Astrocyte of the spinal cord (primary cell): ENCODE measurements at regions not wholly inside any gene's neighbourhood (a gene's known extent, or its start where the extent isn't known, plus 50 kb on each side); places are given as distances from the start of the nearest gene placed in this dataset.

Source experiments
- DNase-seq: peaks from one replicate; pipeline ENCODE4 v3.0.0; 2011; ENCODE audit warnings: low read depth, low spot score
- H3K4me3 ChIP-seq: 2 replicates; pipeline ENCODE4 v1.5.1; 2011; ENCODE audit warnings: low read depth, mild to moderate bottlenecking, low read length, moderate library complexity
- in situ Hi-C: cut with HindIII; loops from 2 replicates; pipeline ENCODE4 v1.10.0; 2017; ENCODE audit warnings: low sequenced_read_pairs
- TF ChIP-seq, protein P1 (sequence below): IDR thresholded peaks from 2 replicates; pipeline ENCODE4 v1.5.1; 2012; ENCODE audit warnings: low read depth, mild to moderate bottlenecking, low read length, inconsistent platforms

DNA sequence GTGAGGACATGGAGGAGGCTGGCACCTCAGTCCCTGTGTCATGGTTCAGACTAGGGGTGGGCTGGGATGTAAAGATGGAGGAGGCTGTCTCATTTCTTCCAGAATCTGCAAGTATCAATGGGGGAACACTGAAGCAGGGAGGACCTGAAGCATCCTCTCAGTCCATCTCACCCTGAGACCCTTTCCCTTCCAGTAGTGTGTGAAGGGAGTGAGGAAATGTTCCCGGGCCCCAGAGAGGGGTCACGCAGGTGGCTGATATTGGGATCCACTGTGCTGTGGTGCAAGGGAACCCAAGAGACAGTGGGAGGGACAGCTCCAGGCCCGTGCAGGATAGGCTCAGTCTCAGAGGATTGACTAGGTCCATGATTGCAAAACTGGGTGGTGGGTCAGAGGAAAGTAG, 72.2 kb upstream of the ADPGK start:
- in situ Hi-C loops: no loop called here
- TF ChIP-seq, protein P1, sequence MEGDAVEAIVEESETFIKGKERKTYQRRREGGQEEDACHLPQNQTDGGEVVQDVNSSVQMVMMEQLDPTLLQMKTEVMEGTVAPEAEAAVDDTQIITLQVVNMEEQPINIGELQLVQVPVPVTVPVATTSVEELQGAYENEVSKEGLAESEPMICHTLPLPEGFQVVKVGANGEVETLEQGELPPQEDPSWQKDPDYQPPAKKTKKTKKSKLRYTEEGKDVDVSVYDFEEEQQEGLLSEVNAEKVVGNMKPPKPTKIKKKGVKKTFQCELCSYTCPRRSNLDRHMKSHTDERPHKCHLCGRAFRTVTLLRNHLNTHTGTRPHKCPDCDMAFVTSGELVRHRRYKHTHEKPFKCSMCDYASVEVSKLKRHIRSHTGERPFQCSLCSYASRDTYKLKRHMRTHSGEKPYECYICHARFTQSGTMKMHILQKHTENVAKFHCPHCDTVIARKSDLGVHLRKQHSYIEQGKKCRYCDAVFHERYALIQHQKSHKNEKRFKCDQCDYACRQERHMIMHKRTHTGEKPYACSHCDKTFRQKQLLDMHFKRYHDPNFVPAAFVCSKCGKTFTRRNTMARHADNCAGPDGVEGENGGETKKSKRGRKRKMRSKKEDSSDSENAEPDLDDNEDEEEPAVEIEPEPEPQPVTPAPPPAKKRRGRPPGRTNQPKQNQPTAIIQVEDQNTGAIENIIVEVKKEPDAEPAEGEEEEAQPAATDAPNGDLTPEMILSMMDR: no peak
- H3K4me3 ChIP-seq: no peak overlapping the region
- no peak for DNase-seq

DNA sequence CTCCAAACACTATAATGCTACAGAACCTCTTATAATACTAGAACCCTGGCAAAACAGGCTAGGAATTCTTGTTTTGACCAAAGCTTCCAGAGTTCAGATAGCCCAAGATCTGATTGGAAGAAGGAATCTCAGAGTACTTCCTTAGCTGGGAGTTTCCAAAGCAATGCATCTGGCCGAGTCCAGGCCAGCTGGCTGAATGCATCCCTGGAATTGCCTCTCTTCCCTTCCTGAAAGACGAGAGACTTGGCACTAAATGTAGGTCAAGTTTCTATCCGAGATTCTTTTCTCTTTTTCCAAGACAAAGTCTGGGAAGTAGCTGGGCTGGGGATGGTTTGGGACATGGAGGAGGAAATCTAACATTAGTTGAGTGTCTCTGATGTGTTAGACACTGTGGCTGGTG, 68.7 kb upstream of the ADPGK start:
- TF ChIP-seq, protein P1: no peak
- no peak for DNase-seq
- in situ Hi-C loops: no loop called here
- H3K4me3 ChIP-seq: no peak overlapping the region

DNA sequence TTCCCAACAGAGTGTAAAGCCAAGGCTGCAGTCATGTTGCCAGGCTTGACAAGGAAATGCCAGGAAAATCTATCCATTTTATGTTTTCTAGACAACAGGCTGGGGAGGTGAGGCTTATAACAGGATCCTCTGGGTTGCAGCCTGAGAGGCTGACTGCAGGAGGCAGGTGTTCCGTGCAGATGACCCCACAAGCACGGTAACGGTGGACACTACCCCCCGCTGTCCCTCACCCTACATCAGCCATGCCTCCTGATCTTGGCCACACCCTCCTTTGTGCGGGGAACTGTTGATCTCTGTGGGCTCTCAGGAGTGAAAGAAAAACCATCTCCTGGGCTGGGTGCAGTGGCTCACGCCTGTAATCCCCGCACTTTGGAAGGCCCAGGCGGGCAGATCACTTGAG, 68.0 kb upstream of the ADPGK start:
- H3K4me3 ChIP-seq: no peak overlapping the region
- TF ChIP-seq, protein P1: no peak
- in situ Hi-C loops: no loop called here
- DNase-seq: no peak

DNA sequence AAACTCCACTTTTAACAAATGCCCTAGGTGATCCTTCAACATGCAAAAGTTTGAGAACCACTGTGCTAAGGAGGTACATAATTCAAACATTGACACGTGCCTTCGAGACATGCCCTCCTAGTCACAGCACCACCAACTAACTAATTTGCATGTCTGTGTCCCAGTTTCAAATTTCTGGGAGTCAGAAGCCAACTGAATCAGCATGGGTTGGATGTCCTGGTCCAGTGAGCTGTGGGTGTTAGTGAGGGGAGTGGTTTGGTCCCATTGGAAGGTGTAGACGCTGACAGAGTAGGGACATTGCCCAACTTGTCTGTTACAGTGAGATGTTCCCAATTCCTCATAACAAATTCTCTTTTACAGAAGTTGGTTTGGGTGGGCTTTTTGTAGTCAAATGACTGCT, 67.3 kb upstream of the ADPGK start:
- in situ Hi-C loops: no loop called here
- H3K4me3 ChIP-seq: no peak overlapping the region
- no peak for DNase-seq
- TF ChIP-seq, protein P1: no peak

DNA sequence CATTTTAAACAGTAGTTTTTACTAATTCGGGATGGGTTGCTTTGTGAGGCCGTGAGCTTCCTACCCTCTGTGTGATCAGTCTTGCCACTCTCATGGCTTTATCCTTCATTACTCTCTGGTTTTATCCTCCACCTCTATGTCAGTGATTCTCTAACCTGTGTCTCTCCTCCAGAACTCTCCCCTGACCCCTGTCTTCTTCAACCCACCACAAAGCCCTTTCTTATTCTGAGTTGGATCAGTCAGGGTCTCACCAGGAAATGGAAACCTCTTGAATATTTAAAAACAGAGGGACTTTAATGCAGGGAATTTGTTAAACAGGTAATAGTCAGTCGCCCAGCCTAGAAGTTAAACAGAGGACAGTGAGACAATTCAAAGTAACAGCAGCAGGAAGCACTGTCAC, 64.2 kb upstream of the ADPGK start:
- no peak for DNase-seq
- no peak overlapping the region for H3K4me3 ChIP-seq
- in situ Hi-C loops: no loop called here
- TF ChIP-seq, protein P1: no peak

DNA sequence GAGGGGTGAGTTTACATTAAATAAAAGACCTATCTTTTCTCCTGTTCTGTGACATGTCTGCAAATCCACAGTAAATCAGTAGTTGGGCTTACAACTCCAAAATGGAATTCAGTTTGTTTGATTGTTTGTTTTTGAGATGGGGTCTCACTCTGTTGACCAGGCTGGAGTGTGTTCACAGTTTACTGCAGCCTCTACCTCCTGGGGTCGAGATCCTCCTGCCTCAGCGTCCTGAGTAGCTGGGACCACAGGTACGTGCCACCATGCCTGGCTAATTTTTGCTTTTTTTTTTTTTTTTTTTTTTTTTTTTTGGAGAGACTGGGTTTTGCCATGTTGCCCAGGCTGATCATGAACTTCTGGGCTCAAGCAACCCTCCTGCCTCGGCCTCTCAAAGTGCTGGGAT, 63.5 kb upstream of the ADPGK start:
- in situ Hi-C loops: no loop called here
- DNase-seq: no peak
- H3K4me3 ChIP-seq: no peak overlapping the region
- TF ChIP-seq, protein P1: no peak

DNA sequence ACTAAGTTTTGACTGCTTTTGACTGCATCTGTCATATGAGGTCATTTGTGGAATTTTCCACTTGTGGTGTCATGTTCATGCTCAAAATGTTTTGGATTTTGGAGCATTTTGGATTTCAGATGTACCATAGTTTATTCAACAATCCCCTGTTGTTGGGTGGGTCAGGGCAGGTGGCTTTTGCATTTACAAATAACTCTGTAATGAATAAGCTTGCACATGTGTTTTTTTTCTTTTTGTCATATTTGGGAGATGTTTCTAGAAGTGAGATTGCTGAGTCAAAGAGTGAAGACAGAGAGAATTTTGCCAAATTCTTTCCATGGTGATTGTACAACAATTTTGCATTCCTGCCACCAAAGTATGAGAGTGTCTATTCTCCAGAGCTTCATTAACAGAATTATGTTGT, 62.4 kb upstream of the ADPGK start:
- no peak for DNase-seq
- H3K4me3 ChIP-seq: no peak overlapping the region
- in situ Hi-C loops: no loop called here
- TF ChIP-seq, protein P1: no peak
